Heart right ventricle (tissue), 16 donors: ENCODE measurements at regions not wholly inside any gene's neighbourhood (a gene's known extent, or its start where the extent isn't known, plus 50 kb on each side); places are given as distances from the start of the nearest gene placed in this dataset.

Experiments used
- ATAC-seq, 8 donors: fragments of 200-7000 bp; cut with Tn5 transposase; one replicate each; pipeline ENCODE4 v1.9.1; 2020; ENCODE audit warnings: mild to moderate bottlenecking in 8 of 8, moderate library complexity in 8 of 8, moderate number of reproducible peaks in 1 of 8
- DNase-seq, 2 donors: peaks; one replicate each; pipeline ENCODE4 v3.0.0-alpha.2; 2020
- H3K27ac ChIP-seq, 10 donors: fragments of 200-600 bp; sonication (generic) in 2 of 10; one replicate each; pipeline versions ENCODE4 v1.5.0 to v1.8.0; 2020 to 2022; ENCODE audit warnings: mild to moderate bottlenecking in 3 of 10
- H3K27me3 ChIP-seq, 7 donors: fragments of 200-600 bp; one replicate each; pipeline ENCODE4 v1.8.0; 2021 to 2022; ENCODE audit warnings: mild to moderate bottlenecking in 2 of 7
- H3K36me3 ChIP-seq, 9 donors: fragments of 200-600 bp; sonication (generic) in 1 of 9; one replicate each; pipeline versions ENCODE4 v1.5.0 to v1.8.0; 2020 to 2022; ENCODE audit warnings: mild to moderate bottlenecking in 2 of 9
- H3K4me1 ChIP-seq, 9 donors: fragments of 200-600 bp; sonication (generic) in 1 of 9; one replicate each; pipeline versions ENCODE4 v1.5.0 to v1.8.0; 2020 to 2022; ENCODE audit warnings: mild to moderate bottlenecking in 4 of 9
- H3K4me3 ChIP-seq, 10 donors: fragments of 200-600 bp; sonication (generic) in 2 of 10; one replicate each; pipeline versions ENCODE4 v1.5.0 to v1.8.0; 2020 to 2022; ENCODE audit warnings: mild to moderate bottlenecking in 7 of 10, moderate library complexity in 2 of 10
- H3K9me3 ChIP-seq, 11 donors: fragments of 200-600 bp in 10 of 11; sonication (generic) in 2 of 11; one replicate each; pipeline versions ENCODE4 v1.5.0 to v1.8.0; 2013 to 2022; ENCODE audit warnings: mild to moderate bottlenecking in 2 of 11, control low read depth in 1 of 11, moderate library complexity in 1 of 11
- CTCF ChIP-seq, 9 donors: fragments of 200-600 bp; sonication (generic) in 2 of 9; IDR thresholded peaks; one replicate each; pipeline versions ENCODE4 v1.5.0 to v1.8.0; 2021 to 2022; ENCODE audit warnings: antibody characterized with exemption in 9 of 9, mild to moderate bottlenecking in 5 of 9, moderate library complexity in 1 of 9
- WGBS, 2 donors: extraction: QIAGEN DNeasy Blood & Tissue Kit; methylation state at CpG; one replicate each; pipeline ENCODE4 v1.1.7; 2013; ENCODE audit warnings: inconsistent platforms in 1 of 2; 5-methylcytosine and 5-hydroxymethylcytosine counted together
- intact Hi-C, 10 donors: fragments of 100-400 bp; cut with DNase I; formaldehyde crosslinking; loops; one replicate each; pipeline versions ENCODE4 v1.11.1 to v1.14.2; 2022
- donor health status: Arrhythmogenic right ventricular cardiomyopathy.
- donor health status: ischemic (EF 13 %, LVEDD 7.1; RV severe dilation, severe dysfunction).
- donor health status: healthy with polysubstance abuse.
- donor health status: DM: no; HTN: yes; CAD: no.
- donor health status: DM: no; HTN: no; CAD: no.
- donor health status: ischemic (EF 25% LVEDD 6.9; RV normal size, moderate dysfunction).
- donor health status: ischemic (EF 25% LVEDD 5.7; RV mildly dilated, moderate dysfunction).
- donor health status: healthy.
- donor health status: DM: yes; HTN: yes; CAD: no.
- donor health status: Ischemic cardiomyopathy.
- donor health status: ischemic (EF 35%, LVEDD 5.7; RV mildly dilated, moderate dysfunction).
- donor health status: nonischemic (EF 11% LVEDD 7.7; RV severe dilation, severe dysfunction).
- donor health status: DM: yes; HTN: yes; CAD: no.
- donor health status: PGD.
- donor health status: ischemic (EF 29% LVEDD 5.4; RV normal size, mild dysfunction).
- donor health status: nonischemic (EF 23%, LVEDD 6.1; RV moderate dilation, normal function).

GRCh38 chr3:26114851-26115250, 325.0 kb downstream of the OXSM start:
- 44 to 54% methylated on average over 1 of the region's 1 CpG for WGBS, 2 donors
- Histone ChIP-seq H3K27ac (no peak overlapping the region), H3K4me3 (no peak overlapping the region), H3K9me3 (peaks cover 0 to 19% (median 0%) of the 10 kb centered on the region in 11 donors), H3K36me3 (no peaks in the 10 kb centered on the region), H3K4me1 (peaks cover 0 to 18% (median 0%) of the 10 kb centered on the region in 9 donors), H3K27me3 (no peaks in the 10 kb centered on the region)
- DNase-seq (no peak), ATAC-seq (peak in 3 of 8 donors; percentile 58 to 73 (median 60))
- intact Hi-C loops: loop anchor here in 7 of 10 donors (5.0 to 10.0 kb wide), 4 partner anchors 208 to 470 kb away; no protein-coding TSS in a partner anchor
- peak in 5 of 9 donors; percentile 14 to 36 (median 35) for TF ChIP-seq CTCF (IDR thresholded peaks at IDR 0.05)

GRCh38 chr3:26118165-26118564, 328.3 kb downstream of the OXSM start:
- WGBS, 2 donors: 52 to 59% methylated on average over 2 of the region's 2 CpGs

GRCh38 chr3:26132942-26133341, 343.1 kb downstream of the OXSM start:
- Histone ChIP-seq H3K4me1 (no peaks in the 10 kb centered on the region), H3K36me3 (no peaks in the 10 kb centered on the region), H3K4me3 (no peak overlapping the region), H3K27ac (no peak overlapping the region), H3K9me3 (peaks cover 0 to 21% (median 0%) of the 10 kb centered on the region in 11 donors), H3K27me3 (no peaks in the 10 kb centered on the region)
- ATAC-seq: no peak
- DNase-seq: no peak
- TF ChIP-seq CTCF (IDR thresholded peaks at IDR 0.05): no peak
- intact Hi-C loops: no loop called here

More at GRCh38 chr3:26118165-26118564, 328.3 kb downstream of the OXSM start:
- intact Hi-C loops: loop anchor here in 7 of 10 donors (1.0 to 10.0 kb wide), 6 partner anchors 211 to 473 kb away; no protein-coding TSS in a partner anchor
- Histone ChIP-seq H3K9me3 (peaks cover 0 to 28% (median 0%) of the 10 kb centered on the region in 11 donors), H3K4me3 (no peak overlapping the region), H3K4me1 (peaks cover 0 to 11% (median 0%) of the 10 kb centered on the region in 9 donors), H3K27ac (no peak overlapping the region), H3K27me3 (no peaks in the 10 kb centered on the region), H3K36me3 (no peaks in the 10 kb centered on the region)
- no peak for DNase-seq
- ATAC-seq: no peak
- TF ChIP-seq CTCF (IDR thresholded peaks at IDR 0.05): peak in 7 of 9 donors; percentile 10 to 51 (median 36)

- ATAC-seq (no peak), DNase-seq (no peak)
- intact Hi-C loops: loop anchor here in 1 of 10 donors (10.0 kb wide), 1 partner anchor 224 kb away; no protein-coding TSS in a partner anchor
- Histone ChIP-seq H3K4me3 (no peak overlapping the region), H3K9me3 (peaks cover 0 to 24% (median 8%) of the 10 kb centered on the region in 11 donors), H3K36me3 (no peaks in the 10 kb centered on the region), H3K4me1 (no peaks in the 10 kb centered on the region), H3K27me3 (no peaks in the 10 kb centered on the region), H3K27ac (no peak overlapping the region)
- 80 to 94% methylated on average over 1 of the region's 1 CpG for WGBS, 2 donors
- no peak for TF ChIP-seq CTCF (IDR thresholded peaks at IDR 0.05)
Observed at GRCh38 chr3:26141296-26141695, 351.4 kb downstream of the OXSM start.
